ENCODE measurements at regions not wholly inside any gene's neighbourhood (a gene's known extent, or its start where the extent isn't known, plus 50 kb on each side); places are given as distances from the start of the nearest gene placed in this dataset.

DNA sequence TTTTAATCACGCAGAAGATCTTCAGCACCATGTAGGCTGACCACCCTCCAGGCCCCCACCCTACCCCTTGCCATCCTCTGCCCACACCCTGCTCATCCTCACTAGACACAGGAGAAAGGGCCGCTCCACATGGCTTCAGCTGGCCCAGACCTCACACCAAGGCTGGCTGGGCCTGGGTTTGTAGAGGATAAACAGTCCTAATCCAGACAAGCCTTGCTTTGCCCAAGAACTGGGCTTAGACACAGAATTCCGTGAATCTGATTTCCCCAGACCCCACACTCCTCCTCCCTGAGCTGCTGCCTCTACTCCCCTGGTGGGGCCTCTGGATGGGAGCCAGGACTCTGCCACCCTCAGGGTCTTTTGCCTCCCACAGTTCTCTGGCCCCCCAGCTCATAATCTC, 185.3 kb downstream of the CYP26B1 start:
- TF ChIP-seq, protein P1, sequence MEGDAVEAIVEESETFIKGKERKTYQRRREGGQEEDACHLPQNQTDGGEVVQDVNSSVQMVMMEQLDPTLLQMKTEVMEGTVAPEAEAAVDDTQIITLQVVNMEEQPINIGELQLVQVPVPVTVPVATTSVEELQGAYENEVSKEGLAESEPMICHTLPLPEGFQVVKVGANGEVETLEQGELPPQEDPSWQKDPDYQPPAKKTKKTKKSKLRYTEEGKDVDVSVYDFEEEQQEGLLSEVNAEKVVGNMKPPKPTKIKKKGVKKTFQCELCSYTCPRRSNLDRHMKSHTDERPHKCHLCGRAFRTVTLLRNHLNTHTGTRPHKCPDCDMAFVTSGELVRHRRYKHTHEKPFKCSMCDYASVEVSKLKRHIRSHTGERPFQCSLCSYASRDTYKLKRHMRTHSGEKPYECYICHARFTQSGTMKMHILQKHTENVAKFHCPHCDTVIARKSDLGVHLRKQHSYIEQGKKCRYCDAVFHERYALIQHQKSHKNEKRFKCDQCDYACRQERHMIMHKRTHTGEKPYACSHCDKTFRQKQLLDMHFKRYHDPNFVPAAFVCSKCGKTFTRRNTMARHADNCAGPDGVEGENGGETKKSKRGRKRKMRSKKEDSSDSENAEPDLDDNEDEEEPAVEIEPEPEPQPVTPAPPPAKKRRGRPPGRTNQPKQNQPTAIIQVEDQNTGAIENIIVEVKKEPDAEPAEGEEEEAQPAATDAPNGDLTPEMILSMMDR (IDR thresholded peaks at IDR 0.05; ENCODE audit: low read depth, low read length) = no peak
- no peak for TF ChIP-seq EZH2phosphoT487 (IDR thresholded peaks at IDR 0.05; ENCODE audit: low read depth)
